Keratinocyte (primary cell): ENCODE measurements at regions not wholly inside any gene's neighbourhood (a gene's known extent, or its start where the extent isn't known, plus 50 kb on each side); places are given as distances from the start of the nearest gene placed in this dataset.

Experiments
- CTCF ChIP-seq, 3 experiments: IDR thresholded peaks in 1 of 3; conservative IDR thresholded peaks in 1 of 3; optimal IDR thresholded peaks in 1 of 3; 2 replicates in 2 of 3; 3 replicates in 1 of 3; pipeline versions ENCODE3 to v1.5.1; 2011; ENCODE audit warnings: low read length in 3 of 3, mild to moderate bottlenecking in 3 of 3, moderate library complexity in 2 of 3, control low read depth in 1 of 3, inconsistent platforms in 1 of 3; ENCODE audit not compliant: insufficient read depth in 2 of 3; ENCODE audit errors: extremely low read depth in 1 of 3
- EZH2 ChIP-seq: IDR thresholded peaks from one replicate; pipeline ENCODE4 v1.6.1; 2012; ENCODE audit warnings: inconsistent platforms, mild to moderate bottlenecking, low read length, moderate library complexity

GRCh38 chr12:5374713-5375112 lies 57.2 kb upstream of the NTF3 start:
- TF ChIP-seq CTCF (optimal IDR thresholded peaks at IDR 0.05 in 1 of 3, IDR thresholded peaks at IDR 0.05 in 1 of 3, conservative IDR thresholded peaks at IDR 0.05 in 1 of 3; ENCODE audit: extremely low read depth in 1 of 3, insufficient read depth in 2 of 3, low read length in 3 of 3) (no peak), EZH2 (no peak)
